HL-60 (cell line): ENCODE measurements at regions not wholly inside any gene's neighbourhood (a gene's known extent, or its start where the extent isn't known, plus 50 kb on each side); places are given as distances from the start of the nearest gene placed in this dataset.

Source experiments
- DNase-seq, 2 experiments: peaks; one replicate each; pipeline ENCODE4 v3.0.0-alpha.2; 2010 to 2020; ENCODE audit warnings: low read depth in 1 of 2, low spot score in 1 of 2
- H3K27ac ChIP-seq: fragments of 250-450 bp; sonication (Bioruptor Pico); replicated peaks from 2 replicates; pipeline ENCODE4 v1.5.1; 2020; ENCODE audit warnings: mild to moderate bottlenecking, moderate library complexity
- H3K27me3 ChIP-seq: fragments of 250-450 bp; sonication (Bioruptor Pico); 2 replicates; pipeline ENCODE4 v1.5.1; 2021; ENCODE audit warnings: mild to moderate bottlenecking, moderate library complexity; ENCODE audit not compliant: insufficient read depth, poor library complexity, severe bottlenecking
- H3K4me3 ChIP-seq: replicated peaks from 2 replicates; pipeline ENCODE4 v1.5.1; 2011; ENCODE audit warnings: mild to moderate bottlenecking, control low read depth, low read length; ENCODE audit not compliant: insufficient read depth
- GABPA ChIP-seq: IDR thresholded peaks from 2 replicates; pipeline ENCODE4 v1.6.1; 2012; ENCODE audit warnings: low read depth
- POLR2AphosphoS5 ChIP-seq: IDR thresholded peaks from 2 replicates; pipeline ENCODE4 v1.6.1; 2012; ENCODE audit warnings: low read depth
- SPI1 ChIP-seq: IDR thresholded peaks from 2 replicates; pipeline ENCODE4 v1.6.1; 2012; ENCODE audit warnings: low read depth, mild to moderate bottlenecking, borderline replicate concordance
- TF ChIP-seq, protein P1 (sequence below): IDR thresholded peaks from 2 replicates; pipeline ENCODE4 v1.6.1; 2012; ENCODE audit warnings: low read depth; ENCODE audit not compliant: insufficient replicate concordance
- TF ChIP-seq, protein P2 (sequence below): IDR thresholded peaks from one replicate; pipeline ENCODE4 v1.5.1; 2011; ENCODE audit warnings: low read length, control low read depth, inconsistent platforms; ENCODE audit not compliant: insufficient read depth

DNA sequence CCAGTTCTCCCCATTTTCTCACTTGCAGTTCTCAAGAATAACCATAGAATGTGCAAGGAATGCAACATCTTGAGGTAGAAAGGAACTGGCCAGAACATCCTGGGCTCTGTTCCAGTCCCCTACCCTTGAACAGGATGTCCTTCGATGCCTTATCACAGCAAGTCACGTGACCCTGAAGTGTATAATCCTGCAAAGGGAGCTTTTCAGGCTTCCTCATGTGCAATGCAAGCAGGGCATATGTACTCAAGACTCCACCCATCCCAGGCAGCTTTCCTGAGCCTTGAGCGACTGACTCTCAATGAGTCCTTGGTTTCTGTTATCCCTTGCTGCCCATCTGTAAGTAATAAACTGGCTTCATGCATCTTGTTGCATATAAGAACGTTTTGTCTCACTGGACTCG lies 311.0 kb downstream of the MRPL39 start:
- TF ChIP-seq, protein P1, sequence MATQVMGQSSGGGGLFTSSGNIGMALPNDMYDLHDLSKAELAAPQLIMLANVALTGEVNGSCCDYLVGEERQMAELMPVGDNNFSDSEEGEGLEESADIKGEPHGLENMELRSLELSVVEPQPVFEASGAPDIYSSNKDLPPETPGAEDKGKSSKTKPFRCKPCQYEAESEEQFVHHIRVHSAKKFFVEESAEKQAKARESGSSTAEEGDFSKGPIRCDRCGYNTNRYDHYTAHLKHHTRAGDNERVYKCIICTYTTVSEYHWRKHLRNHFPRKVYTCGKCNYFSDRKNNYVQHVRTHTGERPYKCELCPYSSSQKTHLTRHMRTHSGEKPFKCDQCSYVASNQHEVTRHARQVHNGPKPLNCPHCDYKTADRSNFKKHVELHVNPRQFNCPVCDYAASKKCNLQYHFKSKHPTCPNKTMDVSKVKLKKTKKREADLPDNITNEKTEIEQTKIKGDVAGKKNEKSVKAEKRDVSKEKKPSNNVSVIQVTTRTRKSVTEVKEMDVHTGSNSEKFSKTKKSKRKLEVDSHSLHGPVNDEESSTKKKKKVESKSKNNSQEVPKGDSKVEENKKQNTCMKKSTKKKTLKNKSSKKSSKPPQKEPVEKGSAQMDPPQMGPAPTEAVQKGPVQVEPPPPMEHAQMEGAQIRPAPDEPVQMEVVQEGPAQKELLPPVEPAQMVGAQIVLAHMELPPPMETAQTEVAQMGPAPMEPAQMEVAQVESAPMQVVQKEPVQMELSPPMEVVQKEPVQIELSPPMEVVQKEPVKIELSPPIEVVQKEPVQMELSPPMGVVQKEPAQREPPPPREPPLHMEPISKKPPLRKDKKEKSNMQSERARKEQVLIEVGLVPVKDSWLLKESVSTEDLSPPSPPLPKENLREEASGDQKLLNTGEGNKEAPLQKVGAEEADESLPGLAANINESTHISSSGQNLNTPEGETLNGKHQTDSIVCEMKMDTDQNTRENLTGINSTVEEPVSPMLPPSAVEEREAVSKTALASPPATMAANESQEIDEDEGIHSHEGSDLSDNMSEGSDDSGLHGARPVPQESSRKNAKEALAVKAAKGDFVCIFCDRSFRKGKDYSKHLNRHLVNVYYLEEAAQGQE = no peak
- TF ChIP-seq SPI1 = no peak
- no peak for TF ChIP-seq GABPA
- TF ChIP-seq POLR2AphosphoS5 = no peak
- TF ChIP-seq, protein P2, sequence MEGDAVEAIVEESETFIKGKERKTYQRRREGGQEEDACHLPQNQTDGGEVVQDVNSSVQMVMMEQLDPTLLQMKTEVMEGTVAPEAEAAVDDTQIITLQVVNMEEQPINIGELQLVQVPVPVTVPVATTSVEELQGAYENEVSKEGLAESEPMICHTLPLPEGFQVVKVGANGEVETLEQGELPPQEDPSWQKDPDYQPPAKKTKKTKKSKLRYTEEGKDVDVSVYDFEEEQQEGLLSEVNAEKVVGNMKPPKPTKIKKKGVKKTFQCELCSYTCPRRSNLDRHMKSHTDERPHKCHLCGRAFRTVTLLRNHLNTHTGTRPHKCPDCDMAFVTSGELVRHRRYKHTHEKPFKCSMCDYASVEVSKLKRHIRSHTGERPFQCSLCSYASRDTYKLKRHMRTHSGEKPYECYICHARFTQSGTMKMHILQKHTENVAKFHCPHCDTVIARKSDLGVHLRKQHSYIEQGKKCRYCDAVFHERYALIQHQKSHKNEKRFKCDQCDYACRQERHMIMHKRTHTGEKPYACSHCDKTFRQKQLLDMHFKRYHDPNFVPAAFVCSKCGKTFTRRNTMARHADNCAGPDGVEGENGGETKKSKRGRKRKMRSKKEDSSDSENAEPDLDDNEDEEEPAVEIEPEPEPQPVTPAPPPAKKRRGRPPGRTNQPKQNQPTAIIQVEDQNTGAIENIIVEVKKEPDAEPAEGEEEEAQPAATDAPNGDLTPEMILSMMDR = no peak
- Histone ChIP-seq H3K27ac (no peak overlapping the region), H3K4me3 (no peak overlapping the region), H3K27me3 (no peaks in the 10 kb centered on the region)
- DNase-seq = no peak

DNA sequence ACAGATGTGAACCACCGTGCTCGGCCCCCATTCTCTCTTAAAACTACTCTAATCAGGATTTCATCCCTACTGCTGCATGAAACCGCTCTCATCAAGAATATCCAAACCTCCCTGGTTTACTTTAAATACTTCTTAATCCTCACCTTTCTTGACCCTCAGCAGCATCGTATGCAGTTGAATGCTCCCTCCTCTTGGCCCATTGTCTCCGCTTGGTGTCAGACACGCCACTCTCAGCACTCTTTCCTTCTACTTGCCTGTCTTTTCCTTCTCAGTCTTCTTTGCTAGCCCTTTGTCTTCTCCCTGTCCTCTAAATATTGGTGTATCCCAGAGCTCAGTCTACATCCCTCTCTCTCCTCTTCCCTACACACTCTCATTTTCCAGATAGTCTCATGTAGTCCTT lies 314.9 kb downstream of the MRPL39 start:
- Histone ChIP-seq H3K27ac (no peak overlapping the region), H3K27me3 (no peaks in the 10 kb centered on the region), H3K4me3 (no peak overlapping the region)
- TF ChIP-seq GABPA (no peak), SPI1 (no peak), POLR2AphosphoS5 (no peak)
- TF ChIP-seq, protein P2 = no peak
- TF ChIP-seq, protein P1 = no peak
- DNase-seq = no peak

DNA sequence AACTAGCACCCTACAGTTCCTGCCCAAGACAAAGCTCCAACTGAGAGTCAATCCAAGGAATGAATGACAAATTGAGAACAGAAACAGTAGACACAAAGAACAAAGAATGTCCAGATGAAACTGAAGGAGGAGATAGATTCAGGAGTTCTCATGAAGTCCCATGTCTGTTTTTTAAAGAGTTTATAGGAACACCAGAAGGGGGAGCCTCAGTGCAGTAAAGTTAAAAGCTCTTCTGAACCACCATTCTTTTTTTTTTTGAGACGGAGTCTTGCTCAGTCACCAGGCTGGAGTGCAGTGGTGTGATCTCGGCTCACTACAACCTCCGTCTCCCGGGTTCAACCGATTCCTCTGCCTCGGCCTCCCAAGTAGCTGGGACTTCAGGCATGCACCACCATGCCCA lies 323.6 kb downstream of the MRPL39 start:
- TF ChIP-seq, protein P2 = no peak
- TF ChIP-seq GABPA = no peak
- Histone ChIP-seq H3K27ac (no peak overlapping the region), H3K27me3 (no peaks in the 10 kb centered on the region), H3K4me3 (no peak overlapping the region)
- no peak for DNase-seq

DNA sequence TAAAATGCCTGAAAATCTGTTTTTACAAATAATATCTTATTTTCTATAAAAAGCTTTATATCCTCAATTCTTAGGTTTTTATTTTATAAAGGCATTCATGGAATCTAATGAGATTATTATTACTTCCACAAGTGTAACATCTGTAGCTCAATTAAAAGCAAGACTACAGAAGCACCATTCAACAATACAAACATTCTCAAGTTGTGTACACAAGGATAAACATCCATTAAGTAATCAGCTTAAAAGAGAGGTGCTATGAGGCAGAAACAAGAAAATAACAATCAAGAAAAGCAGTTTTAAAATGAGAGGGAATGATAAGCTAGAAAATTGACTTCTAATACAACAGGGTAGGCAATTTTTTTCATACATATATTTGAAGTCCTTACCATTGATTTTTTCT lies 326.1 kb downstream of the MRPL39 start:
- no peak overlapping the region for H3K4me3 ChIP-seq
- no peaks in the 10 kb centered on the region for H3K27me3 ChIP-seq
- no peak for DNase-seq
- H3K27ac ChIP-seq = no peak overlapping the region
- TF ChIP-seq GABPA = no peak
- TF ChIP-seq POLR2AphosphoS5 = no peak
- TF ChIP-seq, protein P2 = no peak
- no peak for TF ChIP-seq SPI1
- TF ChIP-seq, protein P1 = no peak
